ENCODE measurements at regions not wholly inside any gene's neighbourhood (a gene's known extent, or its start where the extent isn't known, plus 50 kb on each side); places are given as distances from the start of the nearest gene placed in this dataset.

DNA sequence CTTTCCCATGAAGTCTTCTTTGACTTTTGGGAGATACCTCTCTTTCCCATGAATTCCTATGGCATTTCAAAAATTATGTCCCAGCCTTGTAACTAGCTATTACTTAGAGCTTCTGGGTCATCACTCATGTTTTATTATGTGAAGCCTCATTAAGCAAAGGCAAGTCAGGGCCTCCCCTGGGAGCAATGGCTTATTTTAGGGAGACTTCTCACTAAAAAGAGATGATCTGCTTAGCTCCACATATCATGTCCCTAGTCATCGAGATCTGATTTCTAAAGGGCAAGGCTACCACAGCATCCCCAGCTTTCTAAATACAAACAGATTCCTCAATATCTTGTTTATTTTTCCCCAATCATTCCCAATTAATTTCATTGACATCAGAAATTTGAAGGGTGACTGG is 154.0 kb upstream of the MANEA start:
- TF ChIP-seq CTCF (IDR thresholded peaks at IDR 0.05; ENCODE audit: control insufficient read depth, extremely low read depth, insufficient read depth), result no peak
- no peak overlapping the region for H3K4me3 ChIP-seq (ENCODE audit: low read depth, low read length)
- peak; percentile 10 for DNase-seq (ENCODE audit: low read depth)

GRCh38 chr6:95431637-95432228 is 145.6 kb upstream of the MANEA start:
- peak; percentile 63 for TF ChIP-seq CTCF (IDR thresholded peaks at IDR 0.05; ENCODE audit: control insufficient read depth, extremely low read depth, insufficient read depth)
- no peak overlapping the region for H3K4me3 ChIP-seq (ENCODE audit: low read depth, low read length)
- peak; percentile 62 for DNase-seq (ENCODE audit: low read depth)

DNA sequence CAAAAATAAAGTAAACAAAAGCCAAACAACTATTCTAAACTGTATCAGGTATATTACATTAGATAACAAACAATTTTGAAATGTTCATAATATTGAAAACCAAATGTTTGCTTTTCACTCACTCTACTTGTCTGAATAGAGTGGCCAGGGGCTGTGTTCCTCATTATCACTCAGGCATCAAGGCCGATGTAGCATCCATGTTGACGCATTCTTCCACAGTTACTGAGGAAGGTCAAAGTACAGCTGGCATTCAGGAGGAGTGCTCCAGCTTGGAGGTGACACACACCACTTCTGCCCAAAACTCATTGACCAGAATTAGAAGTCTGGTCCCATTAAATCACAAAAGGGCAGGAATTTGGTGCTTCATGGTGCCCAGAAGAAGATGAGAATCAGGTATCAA is 137.6 kb upstream of the MANEA start:
- no peak for DNase-seq (ENCODE audit: low read depth)
- no peak for TF ChIP-seq CTCF (IDR thresholded peaks at IDR 0.05; ENCODE audit: control insufficient read depth, extremely low read depth, insufficient read depth)
- H3K4me3 ChIP-seq (ENCODE audit: low read depth, low read length), result no peak overlapping the region

- no peak overlapping the region for H3K4me3 ChIP-seq (ENCODE audit: low read depth, low read length)
- DNase-seq (ENCODE audit: low read depth), result no peak
- no peak for TF ChIP-seq CTCF (IDR thresholded peaks at IDR 0.05; ENCODE audit: control insufficient read depth, extremely low read depth, insufficient read depth)
These were observed 129.1 kb upstream of the MANEA start for GRCh38 chr6:95448208-95448607.

- no peak for TF ChIP-seq CTCF (IDR thresholded peaks at IDR 0.05; ENCODE audit: control insufficient read depth, extremely low read depth, insufficient read depth)
- no peak for DNase-seq (ENCODE audit: low read depth)
These were observed 107.8 kb upstream of the MANEA start for GRCh38 chr6:95469511-95469910.

DNA sequence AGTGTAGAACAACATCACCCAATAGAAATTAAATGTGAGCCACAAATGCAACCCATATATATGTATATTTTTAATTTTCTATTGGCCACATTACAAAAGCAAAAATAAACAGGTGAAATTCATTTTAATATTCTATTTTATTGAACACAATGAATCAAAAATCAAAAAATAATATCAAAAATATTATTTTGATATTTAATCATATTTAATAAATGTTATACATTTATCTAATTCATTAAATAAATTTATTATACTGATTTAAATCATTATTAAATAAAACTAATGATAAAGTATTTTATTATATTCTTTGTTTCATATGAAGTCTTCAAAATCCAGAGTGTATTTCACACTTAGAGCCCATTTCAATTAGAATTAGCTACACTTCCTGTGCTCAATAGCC is 98.4 kb upstream of the MANEA start:
- DNase-seq (ENCODE audit: low read depth), result no peak
- no peak overlapping the region for H3K4me3 ChIP-seq (ENCODE audit: low read depth, low read length)
- no peak for TF ChIP-seq CTCF (IDR thresholded peaks at IDR 0.05; ENCODE audit: control insufficient read depth, extremely low read depth, insufficient read depth)

More at GRCh38 chr6:95469511-95469910, 107.8 kb upstream of the MANEA start:
- no peak overlapping the region for H3K4me3 ChIP-seq (ENCODE audit: low read depth, low read length)

GRCh38 chr6:95487817-95488216 is 89.5 kb upstream of the MANEA start:
- no peak overlapping the region for H3K4me3 ChIP-seq (ENCODE audit: low read depth, low read length)
- DNase-seq (ENCODE audit: low read depth), result no peak
- no peak for TF ChIP-seq CTCF (IDR thresholded peaks at IDR 0.05; ENCODE audit: control insufficient read depth, extremely low read depth, insufficient read depth)

Data from LNCaP clone FGC (cell line).